Muscle layer of colon (tissue), 2 donors: ENCODE measurements at regions not wholly inside any gene's neighbourhood (a gene's known extent, or its start where the extent isn't known, plus 50 kb on each side); places are given as distances from the start of the nearest gene placed in this dataset.

Experiments
- H3K27ac ChIP-seq: one replicate; pipeline ENCODE4 v1.7.0; 2013; ENCODE audit warnings: low read depth, mild to moderate bottlenecking, low read length, moderate library complexity
- H3K27me3 ChIP-seq, 2 donors: one replicate each; pipeline ENCODE4 v1.7.0; 2013; ENCODE audit warnings: low read length in 2 of 2, mild to moderate bottlenecking in 2 of 2; ENCODE audit not compliant: insufficient read depth in 2 of 2, control insufficient read depth in 1 of 2
- H3K36me3 ChIP-seq: one replicate; pipeline ENCODE4 v1.7.0; 2013; ENCODE audit warnings: mild to moderate bottlenecking, low read length; ENCODE audit not compliant: insufficient read depth
- H3K4me1 ChIP-seq: one replicate; pipeline ENCODE4 v1.7.0; 2013; ENCODE audit warnings: mild to moderate bottlenecking, low read length; ENCODE audit not compliant: insufficient read depth
- H3K4me3 ChIP-seq, 2 donors: one replicate each; pipeline ENCODE4 v1.7.0; 2013; ENCODE audit warnings: low read length in 2 of 2, low read depth in 1 of 2, mild to moderate bottlenecking in 1 of 2, moderate library complexity in 1 of 2
- H3K9ac ChIP-seq: one replicate; pipeline ENCODE4 v1.7.0; 2013; ENCODE audit warnings: low read length
- H3K9me3 ChIP-seq: one replicate; pipeline ENCODE4 v1.7.0; 2013; ENCODE audit warnings: mild to moderate bottlenecking, low read length
- donor health status: abdominal sarcoma.
- donor health status: Adenocarcinoma of cecum.

- Histone ChIP-seq H3K27ac (no peak overlapping the region), H3K36me3 (no peaks in the 10 kb centered on the region), H3K9ac (no peak overlapping the region), H3K27me3 (no peaks in the 10 kb centered on the region), H3K9me3 (no peaks in the 10 kb centered on the region), H3K4me1 (no peaks in the 10 kb centered on the region), H3K4me3 (no peak overlapping the region)
These were observed 311.7 kb upstream of the NEBL start for GRCh38 chr10:21208666-21209316.

- no peaks in the 10 kb centered on the region for H3K4me1 ChIP-seq
- no peaks in the 10 kb centered on the region for H3K27me3 ChIP-seq
- no peak overlapping the region for H3K27ac ChIP-seq
- no peaks in the 10 kb centered on the region for H3K9me3 ChIP-seq
- H3K36me3 ChIP-seq, result no peaks in the 10 kb centered on the region
- H3K9ac ChIP-seq, result no peak overlapping the region
- H3K4me3 ChIP-seq, result no peak overlapping the region
These were observed 310.9 kb upstream of the NEBL start for GRCh38 chr10:21207852-21208646.

DNA sequence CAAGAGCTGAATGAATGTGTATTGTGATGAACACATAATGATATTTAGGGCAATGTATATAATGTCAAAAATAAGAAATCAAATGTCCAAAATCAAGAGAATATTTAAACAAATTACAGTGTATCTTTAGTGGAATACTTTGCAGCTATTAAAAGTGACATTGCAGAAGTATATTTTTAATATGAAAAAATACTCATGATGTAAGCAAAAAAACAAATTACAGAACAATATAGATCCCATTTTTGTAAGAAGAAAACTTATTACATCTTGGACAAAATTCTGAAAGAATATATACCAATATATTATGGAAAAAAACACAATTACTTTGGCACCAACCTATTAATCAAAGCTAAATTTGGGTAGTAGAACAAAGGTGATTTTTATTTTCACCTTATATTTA is 308.2 kb upstream of the NEBL start:
- H3K36me3 ChIP-seq, result no peaks in the 10 kb centered on the region
- H3K9me3 ChIP-seq, result no peaks in the 10 kb centered on the region
- no peaks in the 10 kb centered on the region for H3K27me3 ChIP-seq
- H3K4me1 ChIP-seq, result no peaks in the 10 kb centered on the region
- H3K27ac ChIP-seq, result no peak overlapping the region
- no peak overlapping the region for H3K4me3 ChIP-seq
- no peak overlapping the region for H3K9ac ChIP-seq

GRCh38 chr10:21203473-21204107 is 306.5 kb upstream of the NEBL start:
- H3K27ac ChIP-seq, result no peak overlapping the region
- no peaks in the 10 kb centered on the region for H3K27me3 ChIP-seq
- H3K4me1 ChIP-seq, result no peaks in the 10 kb centered on the region
- no peak overlapping the region for H3K4me3 ChIP-seq
- H3K9ac ChIP-seq, result no peak overlapping the region
- no peaks in the 10 kb centered on the region for H3K36me3 ChIP-seq
- H3K9me3 ChIP-seq, result no peaks in the 10 kb centered on the region

DNA sequence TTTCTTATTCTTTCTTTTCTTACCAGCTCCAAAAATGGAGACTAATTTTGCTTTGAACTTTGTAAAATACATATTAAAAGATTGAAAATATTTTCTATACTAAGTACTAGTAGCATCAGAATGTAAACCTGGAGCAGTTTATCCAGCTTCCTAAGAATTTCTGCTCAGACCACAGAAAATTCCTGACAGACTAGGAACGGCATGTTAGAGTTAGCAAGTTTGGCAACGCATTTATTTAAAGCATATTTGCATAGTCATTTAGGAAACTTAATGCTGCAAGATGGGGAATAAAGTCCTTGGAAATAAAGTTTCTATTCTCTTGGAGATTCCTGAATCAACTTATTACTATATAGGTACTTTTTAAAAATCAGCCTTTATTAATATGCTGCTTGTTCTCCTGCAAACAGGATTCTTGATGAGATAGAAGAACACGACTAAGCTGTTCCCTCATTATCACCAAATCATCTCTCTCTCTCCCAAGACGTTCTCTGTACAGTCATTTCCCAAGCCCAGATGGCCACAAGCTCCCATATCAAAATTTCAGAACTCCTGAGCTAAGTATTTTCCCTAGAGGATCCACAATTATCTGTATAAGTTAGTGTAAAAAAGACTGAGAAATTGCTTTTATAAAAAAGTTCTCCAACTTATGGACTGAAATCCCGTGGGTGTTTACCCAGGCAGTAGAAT is 305.8 kb upstream of the NEBL start:
- Histone ChIP-seq H3K27ac (no peak overlapping the region), H3K36me3 (no peaks in the 10 kb centered on the region), H3K27me3 (no peaks in the 10 kb centered on the region), H3K9ac (no peak overlapping the region), H3K9me3 (no peaks in the 10 kb centered on the region), H3K4me3 (no peak overlapping the region), H3K4me1 (no peaks in the 10 kb centered on the region)

DNA sequence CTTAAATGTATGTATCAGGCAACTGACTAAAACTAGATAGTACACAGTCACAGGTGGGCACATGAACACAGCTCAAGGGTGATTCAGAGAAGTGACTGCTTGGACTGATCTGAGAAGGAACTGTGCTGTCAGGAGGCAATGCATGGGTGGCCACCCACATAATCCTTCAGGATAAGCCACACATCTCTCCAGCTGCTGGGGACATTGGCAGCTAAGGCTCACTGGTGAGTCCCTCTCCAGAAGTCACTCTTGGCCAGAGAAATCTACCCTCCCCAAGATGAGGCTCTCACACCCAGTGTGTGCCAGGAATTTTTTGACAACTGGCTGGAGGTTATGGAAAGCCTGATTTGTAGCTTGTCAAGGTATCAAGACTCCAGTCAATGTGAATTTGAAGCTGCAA is 302.4 kb upstream of the NEBL start:
- Histone ChIP-seq H3K9ac (no peak overlapping the region), H3K36me3 (no peaks in the 10 kb centered on the region), H3K27me3 (no peaks in the 10 kb centered on the region), H3K27ac (no peak overlapping the region), H3K9me3 (no peaks in the 10 kb centered on the region), H3K4me1 (no peaks in the 10 kb centered on the region), H3K4me3 (no peak overlapping the region)

GRCh38 chr10:21197838-21198237 is 300.7 kb upstream of the NEBL start:
- no peak overlapping the region for H3K4me3 ChIP-seq
- H3K9me3 ChIP-seq, result no peaks in the 10 kb centered on the region
- H3K27ac ChIP-seq, result no peak overlapping the region
- H3K9ac ChIP-seq, result no peak overlapping the region
- no peaks in the 10 kb centered on the region for H3K36me3 ChIP-seq
- H3K27me3 ChIP-seq, result no peaks in the 10 kb centered on the region
- no peaks in the 10 kb centered on the region for H3K4me1 ChIP-seq

GRCh38 chr10:21196822-21197395 is 299.8 kb upstream of the NEBL start:
- Histone ChIP-seq H3K9me3 (no peaks in the 10 kb centered on the region), H3K4me1 (no peaks in the 10 kb centered on the region), H3K9ac (no peak overlapping the region), H3K4me3 (no peak overlapping the region), H3K36me3 (no peaks in the 10 kb centered on the region), H3K27ac (no peak overlapping the region), H3K27me3 (no peaks in the 10 kb centered on the region)

DNA sequence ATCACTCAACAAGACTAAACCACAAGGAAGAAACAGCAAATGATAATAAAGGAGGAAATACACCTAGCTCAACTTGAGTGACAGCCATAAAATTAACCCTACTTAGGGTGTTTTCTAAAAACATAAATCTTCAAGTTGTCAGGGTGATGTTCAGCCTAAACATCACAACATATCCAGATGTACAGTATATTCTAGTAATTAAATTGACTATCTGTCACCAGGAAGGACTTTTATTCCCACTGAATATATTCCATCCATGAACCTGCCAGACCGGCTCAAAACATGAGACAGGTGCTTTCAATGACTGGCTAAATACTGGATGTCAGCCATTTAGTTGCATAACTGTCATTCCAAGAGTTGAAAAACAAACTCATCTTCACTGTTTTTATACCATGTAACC is 298.1 kb upstream of the NEBL start:
- H3K9ac ChIP-seq, result no peak overlapping the region
- no peaks in the 10 kb centered on the region for H3K9me3 ChIP-seq
- H3K36me3 ChIP-seq, result no peaks in the 10 kb centered on the region
- no peak overlapping the region for H3K4me3 ChIP-seq
- H3K27ac ChIP-seq, result no peak overlapping the region
- H3K27me3 ChIP-seq, result no peaks in the 10 kb centered on the region
- H3K4me1 ChIP-seq, result no peaks in the 10 kb centered on the region

GRCh38 chr10:21194510-21194993 is 297.4 kb upstream of the NEBL start:
- Histone ChIP-seq H3K4me3 (no peak overlapping the region), H3K27me3 (no peaks in the 10 kb centered on the region), H3K9me3 (no peaks in the 10 kb centered on the region), H3K4me1 (no peaks in the 10 kb centered on the region), H3K36me3 (no peaks in the 10 kb centered on the region), H3K27ac (no peak overlapping the region), H3K9ac (no peak overlapping the region)

DNA sequence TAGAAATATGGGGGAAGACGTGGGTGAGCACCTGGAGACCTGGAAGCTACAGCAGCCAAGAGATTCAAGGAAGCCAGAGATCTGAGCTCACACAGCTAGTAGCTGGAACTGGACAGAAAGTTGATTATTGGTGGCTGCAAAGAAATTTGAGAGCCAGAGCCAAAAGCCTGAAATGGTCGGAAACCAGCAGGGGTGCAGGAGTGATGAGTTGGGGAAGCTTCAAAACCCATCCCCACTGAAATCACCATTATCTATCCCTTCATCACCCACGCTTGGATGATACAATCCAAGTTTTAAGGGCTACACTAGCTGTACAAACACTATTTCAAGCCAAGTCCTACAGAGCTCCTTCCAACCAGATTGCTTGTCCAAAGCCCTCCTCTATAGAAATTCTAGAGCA is 296.1 kb upstream of the NEBL start:
- Histone ChIP-seq H3K27me3 (no peaks in the 10 kb centered on the region), H3K9me3 (no peaks in the 10 kb centered on the region), H3K4me3 (no peak overlapping the region), H3K4me1 (no peaks in the 10 kb centered on the region), H3K9ac (no peak overlapping the region), H3K36me3 (no peaks in the 10 kb centered on the region), H3K27ac (no peak overlapping the region)
